HS-5 (cell line): ENCODE measurements at regions not wholly inside any gene's neighbourhood (a gene's known extent, or its start where the extent isn't known, plus 50 kb on each side); places are given as distances from the start of the nearest gene placed in this dataset.
"Not testable (repeated sequence)": the region's sequence is repeated elsewhere in the genome, so short reads cannot be mapped to it uniquely, and the experiment has no call there.

Experiments
- DNase-seq: peaks from one replicate; pipeline ENCODE4 v3.0.0-alpha.2; 2012; ENCODE audit warnings: low read depth

- no peak for DNase-seq
These were observed 193.2 kb upstream of the KLF3 start for GRCh38 chr4:38470735-38471262.

- no peak for DNase-seq
These were observed 181.3 kb upstream of the KLF3 start for GRCh38 chr4:38482696-38483095.

GRCh38 chr4:38483628-38484027 lies 180.4 kb upstream of the KLF3 start:
- not testable (repeated sequence) for DNase-seq

- no peak for DNase-seq
These were observed 174.8 kb upstream of the KLF3 start for GRCh38 chr4:38489011-38489861.

- no peak for DNase-seq
These were observed 173.9 kb upstream of the KLF3 start for GRCh38 chr4:38489924-38490639.

- DNase-seq, result no peak
These were observed 173.1 kb upstream of the KLF3 start for GRCh38 chr4:38490753-38491446.

- no peak for DNase-seq
These were observed 172.0 kb upstream of the KLF3 start for GRCh38 chr4:38491854-38492478.

- no peak for DNase-seq
These were observed 170.9 kb upstream of the KLF3 start for GRCh38 chr4:38493066-38493465.

- DNase-seq, result no peak
These were observed 168.6 kb upstream of the KLF3 start for GRCh38 chr4:38495446-38495845.

- DNase-seq, result no peak
These were observed 166.9 kb upstream of the KLF3 start for GRCh38 chr4:38497121-38497520.

- DNase-seq, result no peak
These were observed 164.9 kb upstream of the KLF3 start for GRCh38 chr4:38499101-38499500.

GRCh38 chr4:38500433-38500832 lies 163.6 kb upstream of the KLF3 start:
- peak; percentile 38 for DNase-seq

- DNase-seq, result no peak
These were observed 162.3 kb upstream of the KLF3 start for GRCh38 chr4:38501698-38502097.

- no peak for DNase-seq
These were observed 160.2 kb upstream of the KLF3 start for GRCh38 chr4:38503689-38504395.

- DNase-seq, result no peak
These were observed 159.6 kb upstream of the KLF3 start for GRCh38 chr4:38504396-38504715.

- DNase-seq, result no peak
These were observed 154.4 kb upstream of the KLF3 start for GRCh38 chr4:38509551-38509950.

GRCh38 chr4:38510201-38510600 lies 153.8 kb upstream of the KLF3 start:
- DNase-seq, result no peak

- no peak for DNase-seq
These were observed 152.3 kb upstream of the KLF3 start for GRCh38 chr4:38511702-38512101.

- no peak for DNase-seq
These were observed 151.2 kb upstream of the KLF3 start for GRCh38 chr4:38512840-38513239.

GRCh38 chr4:38514465-38515146 lies 149.4 kb upstream of the KLF3 start:
- no peak for DNase-seq

- DNase-seq, result no peak
These were observed 147.8 kb upstream of the KLF3 start for GRCh38 chr4:38516190-38516589.
